ENCODE measurements at regions not wholly inside any gene's neighbourhood (a gene's known extent, or its start where the extent isn't known, plus 50 kb on each side); places are given as distances from the start of the nearest gene placed in this dataset.
"Not testable (repeated sequence)": the region's sequence is repeated elsewhere in the genome, so short reads cannot be mapped to it uniquely, and the experiment has no call there.

- DNase-seq: no peak
These were observed 70.4 kb downstream of the GADD45G start for GRCh38 chr9:89675058-89675742.

- no peak for DNase-seq
These were observed 71.5 kb downstream of the GADD45G start for GRCh38 chr9:89676281-89676680.

DNA sequence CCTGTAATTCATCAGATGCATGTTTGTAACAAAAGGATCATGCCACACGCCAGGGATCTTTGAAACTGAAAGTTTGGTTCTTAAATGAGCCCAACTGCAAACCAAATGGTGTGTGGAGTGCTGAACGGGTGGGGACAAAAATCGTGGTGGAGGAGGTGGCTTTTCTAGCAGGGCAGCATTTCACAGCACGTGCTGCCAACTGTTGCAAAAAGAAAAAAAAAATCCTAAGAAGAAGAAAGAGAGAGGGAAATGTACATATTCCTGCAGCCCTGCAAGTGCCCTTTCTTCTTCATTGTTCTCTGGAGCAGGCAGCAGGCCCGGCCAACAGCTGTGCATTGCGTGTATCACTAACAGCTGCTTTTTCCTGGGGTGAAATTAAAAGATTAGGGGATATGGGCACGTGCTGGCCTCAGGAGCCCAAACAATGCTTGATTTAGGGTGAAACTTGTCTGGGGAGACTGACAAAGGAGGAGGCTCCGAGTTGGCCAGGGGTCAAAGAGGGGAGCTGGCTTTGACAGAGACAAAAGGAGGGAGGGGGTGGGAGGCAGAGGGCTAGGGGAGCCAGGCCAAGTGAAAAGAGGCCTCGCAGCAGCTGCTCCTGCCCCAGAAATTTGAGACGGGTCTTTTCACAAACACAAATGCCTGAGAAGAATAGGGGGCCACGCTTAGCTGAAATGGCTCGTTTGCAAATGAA is 73.0 kb downstream of the GADD45G start:
- no peak for DNase-seq

GRCh38 chr9:89678396-89679015 is 73.7 kb downstream of the GADD45G start:
- no peak for DNase-seq

DNA sequence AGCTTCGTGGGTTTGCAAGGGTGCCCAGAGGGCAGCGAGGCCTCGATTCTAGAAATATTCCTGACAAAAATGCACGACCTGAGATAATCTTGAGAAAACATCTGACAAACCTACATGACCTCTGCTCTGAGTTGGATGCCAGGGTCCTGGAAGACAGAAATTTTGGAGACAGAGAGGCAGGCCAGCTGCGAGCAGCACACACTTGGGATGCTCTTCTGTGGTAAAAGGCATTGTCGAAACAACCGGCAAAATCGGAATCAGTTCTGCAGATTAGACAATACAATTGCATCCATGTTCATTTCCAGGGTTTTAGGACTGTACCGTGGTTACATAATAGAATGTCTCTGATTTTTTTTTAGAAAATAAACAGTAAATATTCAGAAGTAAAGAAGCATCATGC is 74.2 kb downstream of the GADD45G start:
- no peak for DNase-seq

- DNase-seq: no peak
These were observed 74.8 kb downstream of the GADD45G start for GRCh38 chr9:89679581-89679980.

DNA sequence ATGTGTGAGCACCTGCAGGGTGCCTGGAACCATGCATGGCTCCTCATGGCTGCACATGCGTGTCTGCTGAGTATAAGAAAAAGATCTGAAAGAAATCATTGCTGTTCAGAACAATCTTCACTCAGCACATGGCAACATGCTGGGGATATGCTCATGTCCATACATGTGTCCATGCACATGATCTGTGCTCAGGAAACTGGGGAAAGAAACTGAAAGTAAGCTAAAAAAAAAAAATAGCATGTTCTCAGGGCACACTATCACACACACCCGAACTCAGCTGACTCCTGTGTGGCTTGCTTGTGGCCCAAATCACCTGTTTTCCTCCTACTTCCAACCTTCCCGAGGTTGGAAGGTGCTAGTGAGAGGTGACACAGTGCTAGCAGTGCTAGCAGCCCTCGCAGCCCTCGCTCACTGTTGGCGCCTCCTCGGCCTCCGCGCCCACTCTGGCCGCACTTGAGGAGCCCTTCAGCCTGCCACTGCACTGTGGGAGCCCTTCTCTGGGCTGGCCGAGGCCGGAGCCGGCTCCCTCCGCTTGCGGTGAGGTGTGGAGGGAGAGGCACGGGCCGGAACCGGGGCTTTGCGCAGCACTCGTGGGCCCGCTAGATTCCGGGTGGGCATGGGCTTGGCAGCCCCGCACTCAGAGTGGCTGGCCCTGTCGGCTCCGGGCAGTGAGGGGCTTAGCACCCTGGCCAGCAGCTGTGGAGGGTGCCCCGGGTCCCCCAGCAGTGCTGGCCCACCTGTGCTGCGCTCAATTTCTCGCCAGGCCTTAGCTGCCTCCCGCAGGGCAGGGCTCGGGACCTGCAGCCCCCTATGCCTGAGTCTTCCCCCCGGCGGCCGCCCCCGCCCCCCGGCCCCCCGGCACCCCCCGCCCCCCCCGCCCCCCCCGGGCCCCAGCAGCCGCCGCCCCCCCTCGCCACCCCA is 76.0 kb downstream of the GADD45G start:
- no peak for DNase-seq

DNA sequence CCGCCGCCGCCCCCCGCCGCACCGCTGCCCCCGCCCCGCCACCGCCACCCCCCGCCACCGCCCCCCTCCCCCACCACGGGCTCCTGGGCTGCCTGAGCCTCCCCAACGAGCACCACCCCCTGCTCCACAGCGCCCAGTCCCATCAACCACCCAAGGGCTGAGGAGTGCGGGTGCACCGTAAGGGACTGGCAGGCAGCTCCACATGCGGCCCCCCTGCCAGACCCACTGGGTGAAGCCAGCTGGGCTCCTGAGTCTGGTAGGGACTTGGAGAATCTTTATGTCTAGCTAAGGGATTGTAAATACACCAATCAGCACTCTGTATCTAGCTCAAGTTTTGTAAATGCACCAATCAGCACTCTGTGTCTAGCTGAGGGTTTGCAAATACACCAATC is 76.7 kb downstream of the GADD45G start:
- not testable (repeated sequence) for DNase-seq

DNA sequence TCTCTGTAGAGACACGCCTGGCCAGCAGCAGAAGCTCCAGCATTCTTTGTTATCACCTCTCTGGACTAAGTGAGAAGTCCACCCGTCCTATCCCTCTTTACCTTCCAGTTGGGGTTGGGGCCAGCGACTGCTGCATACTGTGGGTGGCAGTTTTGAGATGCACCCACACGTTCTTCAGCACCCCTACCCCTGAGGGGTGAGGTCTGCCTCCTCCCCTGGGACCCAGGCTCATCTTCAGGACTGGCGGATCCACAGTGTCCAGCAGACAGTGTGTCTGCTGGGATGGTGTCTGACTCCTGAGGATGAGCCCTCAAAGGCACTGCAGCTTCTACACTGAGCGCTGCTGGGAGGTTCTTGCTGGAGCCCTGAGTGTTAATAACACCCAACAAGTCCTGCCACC is 78.8 kb downstream of the GADD45G start:
- no peak for DNase-seq

- no peak for DNase-seq
These were observed 79.4 kb downstream of the GADD45G start for GRCh38 chr9:89684218-89684617.

DNA sequence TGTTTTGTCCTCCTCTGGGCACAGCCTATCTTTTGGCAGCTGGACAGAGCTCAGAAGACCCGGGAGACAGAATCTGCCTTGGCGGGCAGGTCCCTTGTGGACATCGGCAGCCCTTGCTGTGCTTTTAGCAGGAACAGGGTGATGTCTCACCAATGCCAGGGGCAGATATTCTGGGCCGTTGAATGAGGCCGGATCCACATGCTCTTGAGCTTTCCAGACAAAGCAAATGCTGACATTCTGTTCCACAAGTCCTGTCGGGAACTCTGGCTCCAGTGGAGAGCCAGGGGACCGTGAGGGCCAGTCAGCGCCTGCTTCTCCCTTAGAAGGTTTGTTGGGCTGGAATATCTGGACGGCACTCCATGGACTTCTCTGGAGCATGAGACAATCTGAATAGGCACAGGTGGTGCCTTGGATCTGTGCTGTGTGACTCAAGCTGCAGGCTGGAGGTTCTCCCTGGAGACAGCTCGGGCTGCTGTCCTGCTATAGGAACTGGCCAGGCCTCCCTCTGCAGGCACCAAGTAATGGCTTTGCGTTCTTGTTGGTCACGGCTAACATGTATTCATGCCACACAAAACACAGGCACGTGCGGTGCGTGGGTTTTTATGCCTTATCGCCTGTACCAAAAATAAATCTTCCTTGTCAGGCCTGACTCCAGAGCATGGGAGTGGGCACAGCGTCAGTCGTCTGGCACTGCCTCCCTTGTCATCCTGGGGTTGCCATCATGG is 80.3 kb downstream of the GADD45G start:
- DNase-seq: no peak

GRCh38 chr9:89685698-89686097 is 80.9 kb downstream of the GADD45G start:
- no peak for DNase-seq

DNA sequence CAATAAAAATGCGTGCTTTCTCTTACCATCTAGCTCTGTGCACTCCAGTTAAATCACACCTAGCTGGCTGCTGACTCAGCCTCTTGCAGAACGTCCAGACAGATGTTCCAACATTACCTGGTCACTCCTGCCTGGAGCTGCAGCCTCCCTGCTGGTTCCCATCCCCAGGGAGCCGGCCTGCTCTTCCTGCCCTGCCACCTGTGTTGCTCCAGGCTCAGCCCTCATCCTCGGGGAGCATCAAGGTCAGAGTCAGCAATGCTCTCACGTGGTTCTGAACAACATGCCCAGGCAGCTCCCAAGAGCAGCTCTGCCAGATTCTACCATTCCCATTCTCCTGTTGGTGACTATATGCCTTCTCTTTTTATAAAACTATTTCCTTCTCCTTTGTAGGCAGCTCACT is 81.3 kb downstream of the GADD45G start:
- no peak for DNase-seq

- DNase-seq: no peak
These were observed 81.8 kb downstream of the GADD45G start for GRCh38 chr9:89686621-89687020.

- DNase-seq: no peak
These were observed 82.4 kb downstream of the GADD45G start for GRCh38 chr9:89687188-89687587.

DNA sequence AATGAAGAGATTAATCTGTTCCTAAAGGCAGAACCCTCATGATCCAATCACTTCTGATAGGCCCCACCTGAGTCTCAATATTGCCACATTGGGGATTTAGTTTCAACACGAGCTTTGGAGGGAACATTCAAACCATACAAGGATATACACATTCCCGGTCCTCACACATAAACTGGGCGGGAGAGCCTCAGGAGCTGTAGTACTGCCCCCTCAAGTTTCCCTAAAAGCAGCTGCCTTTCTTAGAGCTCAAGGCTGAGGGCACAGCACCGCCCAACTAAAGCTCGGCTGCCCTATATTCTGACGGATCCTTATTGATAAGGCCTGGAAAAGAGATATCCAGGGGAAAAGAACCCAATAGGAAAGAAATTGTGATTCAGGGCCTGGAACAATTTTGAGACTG is 83.0 kb downstream of the GADD45G start:
- DNase-seq: no peak

GRCh38 chr9:89689321-89689720 is 84.5 kb downstream of the GADD45G start:
- DNase-seq: not testable (repeated sequence)

DNA sequence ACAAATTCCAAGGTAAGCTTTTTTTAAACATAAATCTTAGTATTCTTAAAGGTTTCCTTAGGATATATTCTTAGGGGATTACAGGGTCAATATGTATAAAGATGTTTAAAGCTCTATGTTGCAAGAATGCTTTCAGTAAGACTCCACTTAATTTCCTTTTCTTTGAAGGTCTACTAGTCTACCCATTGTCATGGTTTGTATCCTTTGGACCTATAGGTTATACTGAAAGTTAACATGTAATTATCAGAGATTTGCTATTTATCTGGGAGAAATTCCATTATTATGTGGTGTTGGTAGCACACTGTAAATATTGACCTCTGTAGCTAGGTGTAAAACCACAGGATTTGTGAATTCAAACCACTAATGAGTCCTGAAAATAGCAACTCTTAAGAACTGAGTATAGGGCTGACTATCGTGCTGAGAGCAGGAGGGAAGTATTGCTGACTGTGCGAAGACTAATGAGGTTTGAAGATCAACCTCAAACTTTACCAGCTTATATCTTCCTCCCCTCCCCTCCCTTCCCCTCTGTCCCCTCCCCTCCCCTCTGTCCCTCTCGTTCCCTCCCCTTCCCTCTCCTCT is 85.6 kb downstream of the GADD45G start:
- no peak for DNase-seq

- DNase-seq: no peak
These were observed 90.7 kb downstream of the GADD45G start for GRCh38 chr9:89695441-89695891.

DNA sequence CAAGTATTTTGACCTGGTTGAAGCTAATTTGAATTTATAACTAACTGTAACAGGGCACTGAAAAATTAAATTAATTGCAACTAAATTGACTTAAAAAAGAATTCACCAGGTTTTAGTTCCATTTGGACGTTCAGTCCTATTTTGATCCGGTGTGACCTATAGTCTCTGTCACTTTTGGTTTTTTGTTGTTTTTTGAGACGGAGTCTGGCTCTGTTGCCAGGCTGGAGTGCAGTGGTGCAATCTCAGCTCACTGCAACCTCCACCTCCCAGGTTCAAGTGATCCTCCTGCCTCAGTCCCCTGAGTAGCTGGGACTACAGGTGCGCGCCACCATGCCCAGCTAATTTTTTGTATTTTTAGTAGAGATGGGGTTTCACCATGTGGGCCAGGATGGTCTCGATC is 91.2 kb downstream of the GADD45G start:
- DNase-seq: not testable (repeated sequence)

GRCh38 chr9:89696780-89697179 is 92.0 kb downstream of the GADD45G start:
- no peak for DNase-seq

DNA sequence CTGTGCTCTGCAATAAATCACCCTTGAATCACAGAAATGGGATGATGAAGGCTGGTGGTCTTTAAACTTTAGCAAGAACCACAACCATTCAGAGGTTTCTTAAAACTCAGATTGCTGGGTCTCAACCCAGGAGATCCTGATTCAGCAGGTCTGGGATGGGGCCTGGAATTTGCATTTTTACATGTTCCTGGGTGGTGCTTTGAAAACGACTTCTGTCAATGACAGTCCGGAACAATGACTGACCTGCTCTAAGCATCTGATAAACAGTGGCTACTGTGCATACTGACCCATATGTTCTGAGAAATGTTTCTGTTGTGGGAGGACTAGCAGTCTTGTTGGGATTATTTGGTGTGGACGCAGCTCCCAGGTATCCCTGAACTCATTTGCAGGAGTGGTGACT is 92.7 kb downstream of the GADD45G start:
- no peak for DNase-seq
